ENCODE measurements at regions not wholly inside any gene's neighbourhood (a gene's known extent, or its start where the extent isn't known, plus 50 kb on each side); places are given as distances from the start of the nearest gene placed in this dataset.

GRCh38 chr6:159100395-159101182, 55.8 kb upstream of the TAGAP start:
- H3K36me3 Mint-ChIP-seq (ENCODE audit: low read depth), result no peaks in the 10 kb centered on the region
- Histone ChIP-seq H3K4me1 (ENCODE audit: insufficient read depth) (0 out of 2 replicates have a peak, but pooled peaks cover 5% of the 10 kb centered on the region), H3K4me3 (no peak overlapping the region), H4K20me1 (replicated peaks; ENCODE audit: insufficient read depth) (no peaks in the 10 kb centered on the region), H3K4me2 (no peak overlapping the region), H3K27me3 (ENCODE audit: insufficient read depth) (no peaks in the 10 kb centered on the region), H3F3A (replicated peaks; ENCODE audit: low read depth) (no peaks in the 10 kb centered on the region), H3K9me2 (ENCODE audit: insufficient read depth) (no peaks in the 10 kb centered on the region), H2AFZ (peak overlapping the region; percentile 78), H3K36me3 (ENCODE audit: insufficient read depth) (no peaks in the 10 kb centered on the region; the same call in 1 of the 2 replicates), H3K27ac (ENCODE audit: low read depth) (no peak overlapping the region), H3K79me2 (replicated peaks; ENCODE audit: insufficient read depth) (no peaks in the 10 kb centered on the region)
- TF ChIP-seq ZNF462 (CRISPR knock-in tag; IDR thresholded peaks at IDR 0.05), result no peak
- TF ChIP-seq CREB1 (CRISPR knock-in tag; IDR thresholded peaks at IDR 0.05; ENCODE audit: low read depth), result no peak
- TF ChIP-seq REST (IDR thresholded peaks at IDR 0.05; ENCODE audit: unreplicated experiment), result no peak
- TF ChIP-seq ZNF114 (CRISPR knock-in tag; IDR thresholded peaks at IDR 0.05), result no peak
- no peak for TF ChIP-seq EZH2 (IDR thresholded peaks at IDR 0.05; ENCODE audit: low read depth, unreplicated experiment)
- TF ChIP-seq EZH2phosphoT487 (IDR thresholded peaks at IDR 0.05; ENCODE audit: unreplicated experiment), result no peak
- no peak for TF ChIP-seq NANOG (IDR thresholded peaks at IDR 0.05; ENCODE audit: borderline replicate concordance)
- TF ChIP-seq POLR2AphosphoS5 (IDR thresholded peaks at IDR 0.05; ENCODE audit: low read depth), result no peak
- TF ChIP-seq ZNF331 (CRISPR knock-in tag; IDR thresholded peaks at IDR 0.05; ENCODE audit: low read depth), result no peak
- no peak for TF ChIP-seq STAT1 (IDR thresholded peaks at IDR 0.05; ENCODE audit: unreplicated experiment)
- TF ChIP-seq CTCF (conservative IDR thresholded peaks at IDR 0.05; ENCODE audit: low read depth in 2 of 2), result no peak
- H3K4me3 Mint-ChIP-seq, result no peak overlapping the region
- peaks cover 5% of the 10 kb centered on the region for H3K27me3 Mint-ChIP-seq (ENCODE audit: insufficient read depth, low read depth, poor library complexity)
- H3K27ac Mint-ChIP-seq, result no peak overlapping the region
- no peak for DNase-seq (ENCODE audit: low spot score)
- H3K4me1 Mint-ChIP-seq, result peaks cover 16% of the 10 kb centered on the region; the same call in 2 of the 3 replicates
- ATAC-seq, result no peak
- no peaks in the 10 kb centered on the region for H3K9me3 Mint-ChIP-seq

Measured in GM23338 (cell line).